DMS53 treated with DMSO at 0.1 percent for 48 hours (cell line): ENCODE measurements at regions not wholly inside any gene's neighbourhood (a gene's known extent, or its start where the extent isn't known, plus 50 kb on each side); places are given as distances from the start of the nearest gene placed in this dataset.

Experiments used
- DNase-seq: peaks from one replicate; lab custom pipeline; 2025; ENCODE audit not compliant: unreplicated experiment; lab: John Stamatoyannopoulos, UW

GRCh38 chr3:117626577-117626976 lies 917.0 kb downstream of the TUSC7 start:
- DNase-seq = no peak

- DNase-seq = peak; percentile 82
Measured at GRCh38 chr3:117628823-117629291, 919.3 kb downstream of the TUSC7 start.

DNA sequence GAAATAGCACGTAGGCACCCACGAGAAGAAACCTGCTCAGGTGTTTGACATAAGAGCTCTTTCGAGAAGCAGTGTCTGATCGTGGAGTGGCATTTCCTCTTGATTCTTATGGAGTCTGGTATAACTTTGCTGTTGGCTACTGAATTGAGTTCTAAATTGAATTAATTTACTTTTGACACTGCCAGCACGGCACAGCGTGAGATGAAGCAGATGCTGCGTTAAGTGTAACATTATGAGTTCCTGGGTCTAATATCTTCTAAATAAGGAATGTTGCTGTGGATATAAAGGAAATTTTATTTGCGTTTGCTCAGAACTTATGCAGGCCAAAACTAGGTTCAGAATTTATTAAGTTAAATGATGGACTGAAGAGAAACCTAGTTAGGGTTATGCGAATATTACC lies 919.9 kb downstream of the TUSC7 start:
- DNase-seq = no peak

DNA sequence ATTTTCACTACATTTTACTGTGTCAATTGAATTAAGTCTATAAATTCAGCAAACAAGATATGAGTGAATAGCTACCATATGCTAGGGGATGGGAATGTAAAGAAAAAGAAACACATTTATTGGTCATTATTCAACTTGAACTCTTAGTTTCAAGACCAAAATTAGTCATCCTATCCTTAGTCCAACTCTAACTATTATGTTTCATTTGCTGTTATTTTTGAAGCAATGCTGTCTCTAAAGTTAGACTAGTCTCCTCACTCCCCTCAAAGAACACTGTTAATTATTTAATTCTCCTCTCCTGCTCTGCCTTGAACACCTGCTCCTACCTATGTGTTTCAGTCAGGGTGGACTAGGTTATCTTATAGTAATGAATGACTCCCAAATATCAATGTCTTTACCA lies 920.9 kb downstream of the TUSC7 start:
- no peak for DNase-seq

- peak; percentile 66 for DNase-seq
Measured at GRCh38 chr3:117630885-117631284, 921.3 kb downstream of the TUSC7 start.

GRCh38 chr3:117631781-117632180 lies 922.2 kb downstream of the TUSC7 start:
- DNase-seq = no peak

DNA sequence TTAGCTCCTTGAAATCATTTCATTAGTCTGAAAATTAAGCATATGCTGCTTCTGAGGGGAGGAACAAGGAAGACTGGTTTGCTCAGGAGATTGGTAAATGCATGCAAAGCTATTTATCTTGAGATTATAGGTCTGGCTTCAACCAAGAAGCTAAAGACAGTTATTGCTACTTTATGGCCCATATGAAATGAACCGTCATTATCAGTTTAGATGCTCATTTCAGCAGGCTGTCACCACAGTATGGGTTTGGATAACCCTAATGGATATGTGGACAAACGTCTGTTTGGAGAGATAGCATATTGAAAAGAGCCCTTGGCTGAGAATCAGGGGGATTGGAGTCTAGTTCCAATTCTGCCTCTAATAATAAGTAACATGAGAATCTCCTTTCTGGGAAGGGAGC lies 922.6 kb downstream of the TUSC7 start:
- no peak for DNase-seq

- no peak for DNase-seq
Measured at GRCh38 chr3:117633207-117633606, 923.6 kb downstream of the TUSC7 start.

- no peak for DNase-seq
Measured at GRCh38 chr3:117637666-117638065, 928.1 kb downstream of the TUSC7 start.

DNA sequence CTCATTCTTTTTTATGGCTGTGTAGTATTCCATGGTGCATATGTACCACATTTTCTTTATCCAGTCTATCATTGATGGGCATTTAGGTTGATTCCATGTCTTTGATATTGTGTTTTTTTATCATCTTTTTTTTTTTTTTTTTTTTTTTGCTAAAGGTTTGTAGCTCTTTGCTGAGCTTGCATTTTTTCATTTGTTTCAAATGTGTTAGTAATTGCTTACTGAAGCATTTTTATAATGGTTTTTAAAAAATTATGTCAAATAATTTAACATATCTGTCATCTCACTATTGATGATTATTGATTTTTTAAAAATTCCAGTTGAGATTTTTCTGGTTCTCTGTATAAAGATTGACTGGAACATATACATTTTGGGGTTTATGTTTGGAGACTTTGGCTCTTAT lies 934.6 kb downstream of the TUSC7 start:
- DNase-seq = no peak

- DNase-seq = peak; percentile 62
Measured at GRCh38 chr3:117645561-117646242, 936.1 kb downstream of the TUSC7 start.

GRCh38 chr3:117647435-117647834 lies 937.9 kb downstream of the TUSC7 start:
- no peak for DNase-seq

- DNase-seq = no peak
Measured at GRCh38 chr3:117651246-117651645, 941.7 kb downstream of the TUSC7 start.

GRCh38 chr3:117656391-117656790 lies 946.8 kb downstream of the TUSC7 start:
- DNase-seq = no peak

GRCh38 chr3:117657278-117657677 lies 947.7 kb downstream of the TUSC7 start:
- no peak for DNase-seq

GRCh38 chr3:117660941-117661817 lies 951.6 kb downstream of the TUSC7 start:
- no peak for DNase-seq

- no peak for DNase-seq
Measured at GRCh38 chr3:117661818-117662095, 952.2 kb downstream of the TUSC7 start.

- peak; percentile 45 for DNase-seq
Measured at GRCh38 chr3:117665296-117665695, 955.7 kb downstream of the TUSC7 start.

DNA sequence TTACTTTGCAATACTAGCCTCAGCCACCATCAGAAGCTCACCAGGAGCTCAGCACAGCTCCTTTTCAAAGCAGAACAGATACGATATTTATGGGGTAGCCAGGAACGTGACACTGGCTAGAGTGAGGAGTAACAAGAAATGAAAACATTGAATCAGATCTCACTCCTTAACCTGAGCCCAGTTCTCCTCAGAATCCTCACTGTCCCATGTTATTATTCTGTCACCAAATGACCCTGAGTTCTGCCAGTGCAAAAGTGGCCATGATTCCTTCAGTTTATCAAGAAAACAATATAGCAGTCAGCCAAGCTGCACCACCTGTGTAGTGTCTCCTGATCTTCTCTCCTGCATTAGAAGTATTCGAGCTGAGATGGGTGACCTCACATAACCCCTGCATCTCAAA lies 956.7 kb downstream of the TUSC7 start:
- DNase-seq = no peak

- DNase-seq = no peak
Measured at GRCh38 chr3:117666812-117667211, 957.2 kb downstream of the TUSC7 start.

DNA sequence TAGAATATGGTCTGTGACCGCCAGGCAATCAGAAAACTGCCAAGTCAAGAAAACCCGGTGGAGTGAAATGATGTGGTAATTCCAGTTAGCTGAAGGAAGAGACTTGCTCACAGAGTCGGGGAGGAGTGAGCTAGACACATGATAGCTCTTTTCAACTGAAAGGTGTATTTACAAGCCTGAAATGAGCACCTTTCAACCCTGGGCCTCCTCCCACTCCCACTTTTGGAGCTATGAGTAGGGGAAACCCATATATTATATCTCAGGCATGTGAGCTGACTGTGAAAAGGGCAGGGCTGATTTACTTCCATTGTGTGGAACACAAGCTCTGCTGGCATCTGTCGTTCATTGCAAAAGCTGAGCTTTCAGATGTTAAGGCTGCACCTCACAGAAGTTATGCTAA lies 960.2 kb downstream of the TUSC7 start:
- DNase-seq = no peak

- DNase-seq = no peak
Measured at GRCh38 chr3:117671722-117672318, 962.2 kb downstream of the TUSC7 start.
